ENCODE measurements at regions not wholly inside any gene's neighbourhood (a gene's known extent, or its start where the extent isn't known, plus 50 kb on each side); places are given as distances from the start of the nearest gene placed in this dataset.

GRCh38 chr1:87702455-87702854 is 373.8 kb downstream of the LMO4 start:
- TF ChIP-seq, protein P1, sequence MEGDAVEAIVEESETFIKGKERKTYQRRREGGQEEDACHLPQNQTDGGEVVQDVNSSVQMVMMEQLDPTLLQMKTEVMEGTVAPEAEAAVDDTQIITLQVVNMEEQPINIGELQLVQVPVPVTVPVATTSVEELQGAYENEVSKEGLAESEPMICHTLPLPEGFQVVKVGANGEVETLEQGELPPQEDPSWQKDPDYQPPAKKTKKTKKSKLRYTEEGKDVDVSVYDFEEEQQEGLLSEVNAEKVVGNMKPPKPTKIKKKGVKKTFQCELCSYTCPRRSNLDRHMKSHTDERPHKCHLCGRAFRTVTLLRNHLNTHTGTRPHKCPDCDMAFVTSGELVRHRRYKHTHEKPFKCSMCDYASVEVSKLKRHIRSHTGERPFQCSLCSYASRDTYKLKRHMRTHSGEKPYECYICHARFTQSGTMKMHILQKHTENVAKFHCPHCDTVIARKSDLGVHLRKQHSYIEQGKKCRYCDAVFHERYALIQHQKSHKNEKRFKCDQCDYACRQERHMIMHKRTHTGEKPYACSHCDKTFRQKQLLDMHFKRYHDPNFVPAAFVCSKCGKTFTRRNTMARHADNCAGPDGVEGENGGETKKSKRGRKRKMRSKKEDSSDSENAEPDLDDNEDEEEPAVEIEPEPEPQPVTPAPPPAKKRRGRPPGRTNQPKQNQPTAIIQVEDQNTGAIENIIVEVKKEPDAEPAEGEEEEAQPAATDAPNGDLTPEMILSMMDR (IDR thresholded peaks at IDR 0.05 in 8 of 11, conservative IDR thresholded peaks at IDR 0.05 in 3 of 11): no peak
- TF ChIP-seq POLR2A (IDR thresholded peaks at IDR 0.05): no peak
